ENCODE measurements at regions not wholly inside any gene's neighbourhood (a gene's known extent, or its start where the extent isn't known, plus 50 kb on each side); places are given as distances from the start of the nearest gene placed in this dataset.

DNA sequence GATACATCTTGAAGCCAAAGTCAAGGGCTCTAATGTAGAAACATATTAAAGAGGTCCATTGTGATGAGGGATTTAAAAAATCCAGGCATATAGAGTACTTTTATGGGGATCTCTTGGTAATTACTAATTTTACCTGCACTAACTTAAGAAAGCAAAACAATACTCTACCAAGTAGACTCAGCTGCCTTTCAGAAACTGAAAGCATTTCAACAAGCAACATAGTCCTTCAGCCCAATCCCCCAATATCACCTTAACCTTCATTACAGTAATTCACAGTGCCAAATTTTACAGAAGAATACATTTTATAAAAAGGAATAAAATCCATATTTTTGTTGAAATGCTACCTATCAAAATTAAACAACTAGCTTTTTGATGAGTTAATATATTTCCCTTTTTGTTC is 422.9 kb downstream of the DTHD1 start:
- Mint-ChIP-seq H3K9me3 (peaks cover 0 to 16% (median 3%) of the 10 kb centered on the region in 9 donors), H3K4me3 (no peak overlapping the region), H3K36me3 (no peaks in the 10 kb centered on the region), H3K4me1 (no peaks in the 10 kb centered on the region), H3K27ac (no peak overlapping the region), H3K27me3 (no peaks in the 10 kb centered on the region)
- ATAC-seq, result no peak
- POLR2A ChIA-PET, result no interaction called here
- DNase-seq, result no peak

DNA sequence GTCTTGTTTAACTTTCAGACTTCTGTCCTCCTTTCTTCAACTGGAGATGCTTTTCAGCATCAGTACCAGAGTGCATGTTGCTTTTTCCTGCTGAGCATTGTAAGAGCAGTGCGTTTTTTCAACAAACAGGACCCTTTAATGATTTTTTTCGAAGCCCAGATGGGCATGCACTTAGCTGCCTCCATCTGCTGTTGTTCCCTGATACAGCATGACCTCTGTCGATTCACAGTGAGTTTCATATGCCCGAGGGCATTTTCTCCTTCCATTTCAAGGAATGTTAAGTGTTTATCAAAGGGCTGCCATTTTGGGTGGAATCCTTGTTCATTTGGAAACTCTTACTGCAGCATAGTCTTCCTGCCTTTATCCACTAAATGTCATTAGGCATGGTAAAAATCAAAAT is 428.6 kb downstream of the DTHD1 start:
- H3K36me3 Mint-ChIP-seq, result no peaks in the 10 kb centered on the region
- H3K27me3 Mint-ChIP-seq, result peaks cover 0 to 4% (median 0%) of the 10 kb centered on the region in 5 donors
- H3K4me3 Mint-ChIP-seq, result no peak overlapping the region
- no peaks in the 10 kb centered on the region for H3K4me1 Mint-ChIP-seq
- DNase-seq, result no peak
- H3K9me3 Mint-ChIP-seq, result peaks cover 0 to 5% (median 2%) of the 10 kb centered on the region in 9 donors
- no peak for ATAC-seq
- POLR2A ChIA-PET, result no interaction called here
- no peak overlapping the region for H3K27ac Mint-ChIP-seq

DNA sequence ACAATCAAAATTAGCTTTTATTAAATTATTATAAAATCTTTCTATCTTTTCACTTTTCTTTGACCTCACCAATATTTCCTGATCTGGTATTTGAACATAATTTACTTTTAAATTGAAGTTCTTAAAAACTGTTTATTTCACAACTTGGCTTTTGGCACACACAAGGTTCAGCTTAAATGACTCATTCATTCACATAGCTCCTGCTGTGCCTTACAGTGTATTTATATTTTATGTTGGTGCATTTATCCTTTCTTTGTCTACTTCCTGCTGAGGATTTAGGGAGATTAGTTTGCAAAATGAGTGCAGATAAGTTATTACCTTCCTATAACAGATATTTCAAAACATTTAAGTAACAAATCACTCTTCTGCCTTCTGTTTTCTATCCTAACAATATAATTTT is 430.6 kb downstream of the DTHD1 start:
- DNase-seq, result no peak
- POLR2A ChIA-PET, result no interaction called here
- Mint-ChIP-seq H3K9me3 (peaks cover 0 to 5% (median 0%) of the 10 kb centered on the region in 9 donors), H3K27me3 (peaks cover 0 to 8% (median 1%) of the 10 kb centered on the region in 5 donors), H3K36me3 (no peaks in the 10 kb centered on the region), H3K4me1 (no peaks in the 10 kb centered on the region), H3K4me3 (no peak overlapping the region), H3K27ac (no peak overlapping the region)
- no peak for ATAC-seq

DNA sequence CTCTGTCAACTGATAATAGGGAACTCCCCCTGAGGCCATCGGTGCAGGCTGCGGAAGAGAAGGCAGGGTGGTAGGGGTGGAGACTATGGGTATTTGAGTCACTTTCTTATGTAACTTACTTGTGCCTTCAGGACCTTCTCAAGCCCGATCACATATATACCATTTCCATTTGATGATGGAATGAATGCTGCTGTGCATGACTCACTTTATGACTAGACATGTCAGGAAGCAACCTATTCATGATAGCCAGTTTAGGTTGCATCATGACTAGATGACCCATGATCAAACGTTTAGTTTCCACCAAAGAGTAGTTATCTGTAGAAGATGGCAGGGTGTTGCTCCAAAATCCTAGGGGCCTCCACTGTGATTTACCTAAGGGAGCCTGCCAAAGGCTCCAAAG is 435.5 kb downstream of the DTHD1 start:
- DNase-seq, result no peak
- no peaks in the 10 kb centered on the region for H3K4me1 Mint-ChIP-seq
- ATAC-seq, result no peak
- no peak overlapping the region for H3K4me3 Mint-ChIP-seq
- no peak overlapping the region for H3K27ac Mint-ChIP-seq
- peaks cover 0 to 8% (median 5%) of the 10 kb centered on the region in 5 donors for H3K27me3 Mint-ChIP-seq
- POLR2A ChIA-PET, result no interaction called here
- H3K9me3 Mint-ChIP-seq, result peaks cover 0 to 3% (median 0%) of the 10 kb centered on the region in 9 donors
- H3K36me3 Mint-ChIP-seq, result no peaks in the 10 kb centered on the region

DNA sequence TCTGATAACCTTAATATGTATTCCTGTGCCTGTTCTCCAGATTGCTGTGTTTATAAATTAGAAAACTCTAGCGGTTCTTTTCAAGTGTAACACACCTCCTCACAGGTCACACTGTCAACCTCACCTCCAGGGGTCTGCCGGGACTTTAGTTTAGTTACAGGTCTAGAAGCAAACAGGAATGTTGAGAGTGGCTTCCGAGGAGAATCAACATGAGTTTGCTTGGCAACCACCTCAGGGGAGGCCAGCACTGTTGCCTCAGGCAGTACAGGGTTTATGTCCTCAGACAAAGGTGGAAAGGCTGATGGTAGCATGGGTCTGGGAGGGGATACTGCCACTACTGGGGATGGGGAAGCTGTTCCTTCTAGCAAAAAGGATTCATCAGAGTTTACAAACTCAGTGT is 438.0 kb downstream of the DTHD1 start:
- peaks cover 0 to 3% (median 0%) of the 10 kb centered on the region in 9 donors for H3K9me3 Mint-ChIP-seq

DNA sequence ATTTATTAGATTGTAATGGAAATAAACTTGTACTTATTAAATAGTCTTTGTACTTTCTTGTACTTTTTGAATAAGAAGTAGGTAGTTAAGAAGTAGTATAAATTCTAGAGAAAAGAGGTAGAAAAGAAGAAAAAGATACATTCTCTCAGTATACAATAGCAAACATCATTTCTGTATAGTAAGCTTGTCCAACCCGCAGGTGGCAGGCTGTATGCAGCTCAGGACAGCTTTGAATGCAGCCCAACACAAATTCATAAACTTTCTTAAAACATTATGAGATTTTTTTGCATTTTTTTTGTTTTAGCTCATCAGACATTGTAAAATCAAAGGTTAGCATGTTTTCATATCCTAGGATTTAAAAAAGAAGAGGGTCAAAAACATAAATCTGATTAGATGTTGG is 441.6 kb downstream of the DTHD1 start:
- no peak for DNase-seq
- peaks cover 0 to 1% (median 0%) of the 10 kb centered on the region in 5 donors for H3K27me3 Mint-ChIP-seq
- ATAC-seq, result no peak
- POLR2A ChIA-PET, result no interaction called here
- no peak overlapping the region for H3K27ac Mint-ChIP-seq
- H3K4me3 Mint-ChIP-seq, result no peak overlapping the region
- no peaks in the 10 kb centered on the region for H3K4me1 Mint-ChIP-seq
- no peaks in the 10 kb centered on the region for H3K36me3 Mint-ChIP-seq
- no peaks in the 10 kb centered on the region for H3K9me3 Mint-ChIP-seq

More for the DNA sequence above, 438.0 kb downstream of the DTHD1 start:
- ATAC-seq (no peak), DNase-seq (no peak)
- POLR2A ChIA-PET, result no interaction called here
- H3K4me1 Mint-ChIP-seq, result no peaks in the 10 kb centered on the region
- H3K36me3 Mint-ChIP-seq, result no peaks in the 10 kb centered on the region
- H3K27ac Mint-ChIP-seq, result no peak overlapping the region
- H3K27me3 Mint-ChIP-seq, result peaks cover 0 to 8% (median 3%) of the 10 kb centered on the region in 5 donors
- H3K4me3 Mint-ChIP-seq, result no peak overlapping the region

DNA sequence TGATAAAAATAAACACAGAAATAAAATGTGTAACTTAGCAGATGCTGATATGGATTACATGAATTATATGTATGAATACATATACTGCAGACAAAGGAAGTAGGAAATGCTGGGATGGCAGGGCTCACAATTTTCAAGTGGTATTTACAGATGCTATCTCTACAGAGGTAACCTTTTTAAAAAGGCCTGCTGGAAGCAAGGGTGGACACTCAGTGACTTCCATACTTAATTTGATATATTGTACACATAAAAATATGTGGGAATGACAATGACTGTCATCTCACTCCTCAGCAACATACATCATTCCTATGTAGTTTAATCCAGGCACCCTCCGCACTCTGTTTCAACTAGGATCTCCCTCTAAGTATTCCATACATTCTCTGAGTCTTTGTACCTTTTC is 452.9 kb downstream of the DTHD1 start:
- ATAC-seq, result no peak
- Mint-ChIP-seq H3K27me3 (no peaks in the 10 kb centered on the region), H3K4me1 (no peaks in the 10 kb centered on the region), H3K9me3 (peaks cover 0 to 9% (median 0%) of the 10 kb centered on the region in 9 donors), H3K27ac (no peak overlapping the region), H3K36me3 (no peaks in the 10 kb centered on the region), H3K4me3 (no peak overlapping the region)
- no peak for DNase-seq
- POLR2A ChIA-PET, result no interaction called here

DNA sequence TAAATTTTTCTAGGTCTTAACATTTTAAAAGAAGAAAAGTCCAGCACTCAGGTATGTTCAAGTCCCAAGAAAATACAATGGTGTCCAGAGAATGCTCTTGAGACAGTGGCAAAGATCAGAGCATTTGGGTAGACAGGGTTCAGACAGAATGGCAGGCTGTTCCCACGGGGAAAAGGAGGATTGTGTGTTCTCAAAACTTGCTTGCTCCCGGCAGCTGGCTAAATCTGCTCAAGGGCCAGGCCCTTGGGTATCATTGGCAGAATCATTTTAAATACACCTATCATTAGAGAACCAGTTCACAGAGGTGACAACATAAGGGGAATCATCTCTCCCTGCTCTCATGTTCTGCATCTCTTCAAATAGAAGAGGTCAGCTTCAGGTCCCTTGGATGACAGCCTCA is 456.3 kb downstream of the DTHD1 start:
- H3K4me3 Mint-ChIP-seq, result no peak overlapping the region

DNA sequence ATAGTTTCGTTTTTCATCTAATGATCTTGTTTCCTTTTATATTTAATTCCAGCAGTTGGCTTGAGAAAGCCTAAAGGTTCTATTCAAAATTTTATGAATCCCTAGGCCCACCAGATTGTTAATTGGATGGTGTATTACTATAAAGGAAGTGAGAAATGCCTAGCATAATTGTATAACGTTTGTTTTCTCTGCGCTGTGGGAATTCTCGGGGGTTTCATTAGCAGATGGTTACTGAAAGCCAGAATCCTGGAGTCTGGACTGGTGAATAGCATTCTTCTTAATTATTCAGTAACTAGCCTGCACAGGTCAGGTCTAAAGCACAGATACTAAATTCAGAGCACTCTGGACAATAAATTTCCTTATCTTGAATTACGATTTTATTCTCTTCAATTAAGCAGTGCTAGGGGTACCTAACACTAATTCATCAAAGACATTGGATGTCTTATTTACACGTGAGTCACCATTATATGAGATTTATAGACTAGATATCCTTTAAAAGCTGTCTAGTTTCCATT is 459.4 kb downstream of the DTHD1 start:
- Mint-ChIP-seq H3K4me1 (no peaks in the 10 kb centered on the region), H3K9me3 (peaks cover 0 to 10% (median 0%) of the 10 kb centered on the region in 9 donors), H3K4me3 (no peak overlapping the region), H3K27me3 (peaks cover 0 to 4% (median 0%) of the 10 kb centered on the region in 5 donors), H3K27ac (no peak overlapping the region), H3K36me3 (no peaks in the 10 kb centered on the region)
- ATAC-seq (no peak), DNase-seq (no peak)
- POLR2A ChIA-PET, result no interaction called here

More for the DNA sequence above, 456.3 kb downstream of the DTHD1 start:
- Mint-ChIP-seq H3K9me3 (no peaks in the 10 kb centered on the region), H3K27ac (no peak overlapping the region), H3K4me1 (no peaks in the 10 kb centered on the region), H3K27me3 (peaks cover 0 to 4% (median 0%) of the 10 kb centered on the region in 5 donors), H3K36me3 (no peaks in the 10 kb centered on the region)
- DNase-seq (no peak), ATAC-seq (no peak)
- POLR2A ChIA-PET, result no interaction called here

DNA sequence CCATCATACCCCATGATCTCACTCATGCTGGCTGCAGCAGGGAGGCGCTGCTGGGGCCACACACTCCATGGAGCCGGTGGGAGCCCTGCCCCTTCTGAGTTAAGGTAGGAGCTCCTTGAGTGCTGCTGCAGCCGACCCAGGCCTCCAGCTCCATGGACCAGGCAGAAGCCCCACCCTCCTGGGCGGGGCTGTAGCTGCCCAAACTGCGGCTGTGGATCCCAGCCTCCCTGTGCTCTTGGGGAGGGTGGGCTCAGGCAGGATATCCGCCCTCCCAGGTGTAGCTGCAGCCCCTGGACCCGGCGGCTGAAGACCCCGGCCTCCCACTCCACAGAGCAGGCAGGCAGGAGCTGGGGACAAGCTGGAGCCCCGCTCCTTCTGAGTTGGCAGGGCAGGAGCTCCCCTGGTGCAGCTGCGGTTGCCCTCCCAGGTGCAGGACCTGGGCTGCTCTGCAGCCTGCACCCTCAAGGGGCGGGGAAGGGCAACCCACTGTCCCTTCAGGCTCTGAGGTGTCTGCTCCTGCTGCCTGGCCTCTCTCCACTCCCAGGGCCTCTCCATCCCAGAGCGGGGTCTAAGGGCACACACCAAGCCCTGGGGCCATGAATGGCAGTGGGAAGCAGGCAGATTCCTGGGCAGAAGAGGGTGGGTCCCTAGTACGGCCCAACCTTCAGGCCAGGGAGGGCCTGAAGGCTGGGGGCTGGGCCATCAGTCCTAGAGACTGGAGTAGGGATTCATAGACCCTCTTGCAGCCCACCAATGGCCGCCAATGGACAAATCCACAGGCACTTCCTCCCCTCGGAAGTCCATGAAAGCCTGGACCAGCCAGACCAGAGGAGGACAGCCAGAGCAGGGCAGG is 466.1 kb downstream of the DTHD1 start:
- no peak overlapping the region for H3K4me3 Mint-ChIP-seq
- no peaks in the 10 kb centered on the region for H3K27me3 Mint-ChIP-seq
- no peaks in the 10 kb centered on the region for H3K4me1 Mint-ChIP-seq
- POLR2A ChIA-PET, result no interaction called here
- ATAC-seq, result no peak
- DNase-seq, result no peak
- H3K36me3 Mint-ChIP-seq, result no peaks in the 10 kb centered on the region
- H3K27ac Mint-ChIP-seq, result no peak overlapping the region
- peaks cover 0 to 10% (median 0%) of the 10 kb centered on the region in 9 donors for H3K9me3 Mint-ChIP-seq

DNA sequence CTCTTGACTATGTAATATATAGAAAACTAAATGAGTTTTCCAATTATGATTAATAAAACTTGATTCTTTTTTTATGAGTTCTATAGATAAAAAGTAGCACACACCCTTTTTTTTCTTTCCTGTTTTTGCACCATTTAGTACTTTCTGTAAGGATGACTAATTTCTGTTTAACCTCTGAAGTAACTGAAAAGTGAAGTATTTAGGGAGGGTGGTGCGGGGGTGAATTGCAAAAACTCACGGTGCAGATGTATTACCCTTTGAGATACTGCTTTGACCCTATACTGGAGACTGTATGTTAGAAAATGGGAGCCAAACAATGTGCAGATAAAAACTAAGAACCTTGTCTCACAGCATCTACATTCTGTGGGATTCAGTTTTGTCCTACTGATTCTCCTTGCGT is 471.6 kb downstream of the DTHD1 start:
- H3K9me3 Mint-ChIP-seq, result peaks cover 0 to 5% (median 0%) of the 10 kb centered on the region in 9 donors
- POLR2A ChIA-PET, result no interaction called here
- no peaks in the 10 kb centered on the region for H3K4me1 Mint-ChIP-seq
- no peak overlapping the region for H3K4me3 Mint-ChIP-seq
- H3K36me3 Mint-ChIP-seq, result no peaks in the 10 kb centered on the region
- H3K27ac Mint-ChIP-seq, result no peak overlapping the region
- ATAC-seq (no peak), DNase-seq (no peak)
- H3K27me3 Mint-ChIP-seq, result no peaks in the 10 kb centered on the region

DNA sequence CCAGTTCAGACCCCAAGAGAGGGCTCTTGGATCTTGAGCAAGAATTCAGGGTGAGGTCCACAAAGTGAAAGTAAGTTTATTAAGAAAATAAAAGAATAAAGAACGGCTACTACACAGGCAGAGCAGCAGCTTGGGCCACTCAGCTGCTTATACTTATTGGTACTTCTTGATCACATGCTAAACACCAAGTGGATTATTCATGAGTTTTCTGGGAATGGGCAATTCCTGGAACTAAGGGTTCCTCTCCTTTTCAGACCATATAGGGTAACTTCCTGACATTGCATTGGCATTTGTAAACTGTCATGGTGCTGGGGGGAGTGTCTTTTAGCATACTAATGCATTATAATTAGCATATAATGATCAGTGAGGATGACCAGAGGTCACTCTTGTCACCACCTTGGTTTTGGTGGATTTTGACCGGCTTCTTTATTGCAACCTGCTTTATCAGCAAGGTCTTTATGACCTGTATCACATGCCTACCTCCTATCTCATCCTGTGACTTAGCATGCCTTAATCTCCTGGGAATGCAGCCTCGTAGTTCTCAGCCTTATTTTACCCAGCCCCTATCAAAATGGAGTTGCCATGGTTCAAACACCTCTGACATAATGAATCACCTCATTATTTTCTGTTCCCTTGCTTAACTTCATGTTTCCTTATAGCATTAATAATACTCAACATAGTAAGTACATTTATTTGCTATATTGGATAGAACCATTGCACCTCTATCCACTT is 476.3 kb downstream of the DTHD1 start:
- H3K27ac Mint-ChIP-seq, result no peak overlapping the region
- H3K4me1 Mint-ChIP-seq, result no peaks in the 10 kb centered on the region
- no peak for ATAC-seq
- H3K4me3 Mint-ChIP-seq, result no peak overlapping the region
- POLR2A ChIA-PET, result no interaction called here
- no peak for DNase-seq
- H3K27me3 Mint-ChIP-seq, result peaks cover 1 to 21% (median 2%) of the 10 kb centered on the region in 5 donors
- peaks cover 0 to 7% (median 0%) of the 10 kb centered on the region in 9 donors for H3K9me3 Mint-ChIP-seq
- H3K36me3 Mint-ChIP-seq, result no peaks in the 10 kb centered on the region

All from naive thymus-derived CD8-positive, alpha-beta T cell (primary cell).